T1000 (cell line): ENCODE measurements at regions not wholly inside any gene's neighbourhood (a gene's known extent, or its start where the extent isn't known, plus 50 kb on each side); places are given as distances from the start of the nearest gene placed in this dataset.

Experiments used
- DNase-seq: peaks from one replicate; lab custom pipeline; 2025; ENCODE audit warnings: mixed read lengths; lab: John Stamatoyannopoulos, UW

DNA sequence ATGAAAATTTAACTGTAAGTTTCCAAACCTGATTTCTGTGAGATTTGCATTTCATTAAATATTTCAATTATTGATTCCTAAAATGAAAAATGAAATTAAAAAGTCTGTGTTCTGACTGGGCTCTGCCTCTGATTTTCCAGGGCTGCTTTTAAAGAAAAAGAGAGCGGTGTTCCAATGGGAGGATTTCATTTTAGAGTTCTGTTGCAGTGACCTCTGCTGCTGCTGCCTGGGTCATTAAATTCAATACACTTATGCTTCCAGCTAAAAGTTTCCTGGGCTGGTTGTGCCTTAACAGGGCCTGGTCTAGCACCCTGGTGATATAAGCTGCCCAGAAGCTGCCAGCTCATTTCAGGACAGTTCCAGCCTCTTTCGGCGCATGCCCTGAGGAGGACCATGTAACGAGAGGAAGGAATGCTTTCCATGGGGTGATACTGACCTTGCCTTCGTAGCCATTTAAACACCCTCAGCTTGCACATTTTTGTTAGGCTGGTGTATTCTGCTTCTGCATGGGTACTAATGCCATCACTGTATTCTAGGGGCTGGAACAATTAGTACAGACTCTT is 93.3 kb downstream of the TMEM174 start:
- no peak for DNase-seq

DNA sequence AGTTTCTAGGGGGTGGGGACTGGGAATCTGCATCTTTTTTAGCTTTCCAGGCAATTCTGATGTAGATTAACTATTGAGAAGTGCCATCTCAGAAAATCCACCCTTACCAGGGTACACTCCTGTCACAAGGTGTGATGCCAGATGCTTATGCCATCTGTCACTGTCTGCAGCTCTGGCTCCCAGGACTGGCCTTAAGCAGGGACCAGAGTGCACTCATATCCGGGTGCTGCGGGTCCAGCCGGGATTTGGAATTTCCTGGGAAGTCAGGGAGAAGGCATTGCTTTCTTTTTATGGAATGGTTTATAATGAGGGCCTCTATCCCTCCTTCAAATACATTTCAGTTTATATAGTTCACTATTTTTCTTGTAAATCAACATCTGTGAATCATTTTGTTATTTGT is 92.6 kb downstream of the TMEM174 start:
- no peak for DNase-seq

DNA sequence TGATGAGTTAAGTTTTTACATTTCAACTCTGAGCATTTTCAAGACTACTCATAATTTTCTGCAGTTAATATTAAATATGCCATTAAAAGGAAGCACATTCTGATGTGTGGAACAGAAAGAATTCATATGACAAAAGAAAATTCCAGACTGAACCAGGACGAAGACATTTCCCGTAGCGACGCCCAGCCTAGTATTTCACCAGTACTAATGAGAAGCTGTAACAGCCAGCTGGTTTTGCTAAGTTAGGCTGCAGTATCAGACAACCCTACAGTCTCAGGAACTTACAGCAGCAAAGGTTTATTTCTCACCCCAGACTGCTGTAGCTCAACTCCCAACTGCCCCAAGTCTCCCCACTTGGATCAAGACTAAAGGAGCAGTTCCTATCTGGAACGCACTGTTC is 91.6 kb downstream of the TMEM174 start:
- no peak for DNase-seq

DNA sequence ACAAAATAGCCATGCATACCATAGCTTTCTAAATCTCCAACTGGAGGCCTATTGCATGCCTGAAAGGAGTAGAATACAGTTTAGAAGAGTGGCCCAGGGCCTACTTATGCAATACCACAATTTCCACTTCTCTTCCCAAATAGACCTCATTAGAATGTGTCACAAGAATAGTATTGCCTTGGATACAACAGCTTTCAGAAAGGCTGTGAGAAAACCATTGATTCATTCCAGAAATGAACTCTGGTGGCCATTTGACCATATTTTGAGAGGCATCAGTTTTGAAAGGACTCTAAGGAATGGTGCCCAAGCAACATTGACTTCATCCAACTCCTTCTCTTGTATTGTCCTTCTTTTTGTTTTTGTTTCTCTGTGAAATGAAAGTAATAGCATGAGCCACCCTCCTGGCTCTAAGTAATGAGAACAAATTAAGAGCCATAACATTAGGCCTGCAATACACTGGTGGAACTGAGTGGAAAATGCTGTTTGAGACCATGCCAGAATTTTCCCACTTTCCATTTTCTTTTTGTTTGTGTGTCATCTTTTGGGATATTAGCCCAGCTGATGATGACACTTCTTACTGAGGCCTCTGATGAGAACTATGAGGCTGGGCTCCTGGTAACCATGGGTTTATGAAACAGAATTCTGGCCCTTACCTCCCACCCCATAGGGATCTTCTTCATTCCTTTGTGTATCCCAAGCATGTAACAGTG is 90.2 kb downstream of the TMEM174 start:
- DNase-seq, result no peak

DNA sequence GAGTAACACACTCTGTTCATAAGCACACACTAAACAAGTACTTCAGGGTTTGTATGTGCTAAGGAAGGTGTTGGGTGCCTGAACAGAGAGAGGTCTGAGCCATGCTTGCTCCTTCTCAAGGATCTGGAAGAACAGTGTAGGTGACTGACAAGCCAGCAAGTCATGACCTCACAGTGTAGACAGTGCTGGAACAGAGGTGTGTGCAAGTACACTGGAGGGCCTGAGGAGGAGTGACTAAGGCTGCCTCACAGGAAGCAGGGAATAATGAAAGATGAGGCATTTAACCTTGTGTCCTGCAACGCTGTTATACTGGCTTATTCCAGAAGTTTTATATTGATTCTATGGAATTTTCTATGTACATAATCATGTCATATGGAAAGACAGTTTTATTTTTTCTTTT is 83.9 kb downstream of the TMEM174 start:
- DNase-seq, result no peak

DNA sequence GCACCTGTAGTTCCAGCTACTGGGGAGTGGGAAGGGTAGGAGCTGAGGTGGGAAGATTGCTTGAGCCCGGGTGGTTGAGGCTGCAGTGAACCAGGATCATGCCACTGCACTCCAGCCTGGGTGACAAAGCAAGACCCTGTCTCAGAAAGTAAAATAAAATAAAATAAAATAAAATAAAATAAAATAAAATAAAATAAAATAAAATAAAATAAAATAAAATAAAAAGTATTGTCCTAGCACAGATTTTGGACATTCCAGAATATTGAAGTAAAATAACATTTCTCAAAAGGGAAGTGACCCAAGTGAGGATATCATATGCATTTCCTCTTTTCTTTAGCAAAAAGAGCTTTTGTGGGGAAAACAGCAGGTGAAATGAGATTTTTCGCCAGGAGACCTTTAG is 83.5 kb downstream of the TMEM174 start:
- no peak for DNase-seq

DNA sequence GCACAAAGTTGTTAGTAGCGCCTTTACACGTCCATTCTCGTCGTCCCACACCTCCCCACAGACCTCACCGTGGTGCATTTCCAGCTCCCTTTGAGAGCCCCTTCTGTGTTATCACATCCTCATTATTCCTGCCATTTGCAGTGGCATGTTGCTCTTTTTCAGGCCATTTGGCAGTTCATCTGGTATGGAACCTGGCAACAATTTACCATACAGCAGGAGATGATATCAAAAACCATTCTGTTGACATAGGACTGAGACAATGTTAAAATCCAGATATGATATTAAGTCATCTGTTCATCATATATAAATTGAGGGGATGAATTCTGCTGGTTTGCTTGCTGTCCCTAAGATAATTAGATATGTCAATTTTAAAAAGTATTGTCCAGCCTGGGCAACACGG is 83.0 kb downstream of the TMEM174 start:
- DNase-seq, result no peak

DNA sequence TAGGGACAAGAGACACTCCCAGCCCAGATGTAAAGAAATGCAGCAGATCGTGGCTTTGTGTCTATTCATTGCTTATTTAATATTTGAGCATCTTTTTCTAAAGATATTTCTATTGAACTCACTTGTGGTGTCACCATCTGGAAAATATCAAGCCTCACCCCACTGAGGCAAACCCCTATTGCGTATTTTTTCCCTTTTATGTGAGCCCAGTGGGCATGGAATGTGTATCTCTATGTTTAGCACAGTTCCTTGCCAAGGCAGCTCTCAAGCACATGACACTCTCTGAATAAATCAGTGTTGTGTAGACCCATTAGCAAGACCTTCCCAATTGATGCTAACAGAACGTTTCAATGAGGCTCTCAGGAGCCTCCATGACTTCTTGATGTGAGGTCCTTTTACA is 81.6 kb downstream of the TMEM174 start:
- no peak for DNase-seq

DNA sequence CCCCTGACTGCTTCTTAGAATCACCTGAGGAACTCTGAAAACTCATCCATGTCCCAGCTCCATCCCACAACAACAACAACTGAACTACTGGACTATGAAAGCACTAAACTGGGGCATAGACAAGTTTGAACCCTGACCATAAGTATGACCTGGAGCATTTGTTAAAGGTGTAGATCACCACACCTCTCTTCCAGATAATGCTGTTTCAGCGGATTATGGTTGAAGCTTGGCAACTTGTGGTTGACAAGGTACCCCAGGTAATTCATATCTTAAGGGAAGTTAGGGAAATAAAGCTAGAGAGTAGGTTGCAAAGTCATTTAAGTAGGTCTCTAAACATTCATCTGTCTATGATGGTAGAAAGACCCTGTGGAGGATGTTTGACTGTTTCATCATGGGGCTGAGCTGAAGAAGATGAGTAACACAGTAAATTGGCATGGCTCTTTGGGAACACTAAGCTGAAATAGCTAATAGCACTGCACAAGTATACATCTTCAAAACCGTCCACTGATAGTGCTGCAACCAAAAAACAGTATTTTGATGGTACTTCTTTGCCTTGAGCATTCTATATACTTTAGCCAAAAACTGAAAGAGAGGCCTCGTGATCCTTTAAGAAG is 80.2 kb downstream of the TMEM174 start:
- DNase-seq, result no peak

DNA sequence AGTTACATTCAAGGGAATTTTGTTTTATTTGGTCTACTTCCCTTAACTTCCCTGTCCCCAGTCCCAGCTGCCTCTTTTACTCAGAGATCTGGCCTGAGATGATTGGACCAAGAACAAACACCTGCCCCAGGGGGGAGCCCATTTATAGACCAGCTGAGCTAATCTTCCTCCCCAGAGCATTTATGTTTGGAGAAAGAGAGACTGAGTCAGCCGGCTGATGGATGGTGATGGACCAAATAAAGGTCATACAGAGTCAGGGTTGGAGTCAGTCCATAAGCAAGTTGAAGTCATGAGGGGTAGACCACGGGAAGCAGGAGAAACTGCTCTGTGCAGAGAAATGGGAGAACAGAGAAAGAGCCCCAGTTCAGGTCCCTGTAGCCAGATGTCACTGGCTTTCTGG is 77.7 kb downstream of the TMEM174 start:
- DNase-seq, result no peak

DNA sequence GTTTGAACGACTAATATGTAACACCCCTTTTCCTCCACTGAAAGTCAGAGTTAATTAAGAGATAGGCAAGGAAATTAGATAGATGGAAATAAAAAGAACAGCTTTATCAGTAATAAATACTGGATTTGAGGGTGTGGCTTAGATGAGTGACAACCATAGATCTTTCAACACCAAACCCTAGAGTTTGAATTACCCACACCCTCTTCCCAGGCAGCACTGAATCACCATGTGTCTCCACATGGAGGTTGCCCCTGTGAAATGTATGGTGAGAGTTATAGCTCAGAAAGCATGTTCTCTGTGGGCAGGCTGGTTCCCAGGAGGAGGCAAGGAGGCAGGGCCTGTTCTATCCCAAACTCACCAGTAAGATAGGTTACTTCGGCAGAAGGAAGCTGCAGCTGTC is 69.7 kb downstream of the TMEM174 start:
- DNase-seq, result no peak

DNA sequence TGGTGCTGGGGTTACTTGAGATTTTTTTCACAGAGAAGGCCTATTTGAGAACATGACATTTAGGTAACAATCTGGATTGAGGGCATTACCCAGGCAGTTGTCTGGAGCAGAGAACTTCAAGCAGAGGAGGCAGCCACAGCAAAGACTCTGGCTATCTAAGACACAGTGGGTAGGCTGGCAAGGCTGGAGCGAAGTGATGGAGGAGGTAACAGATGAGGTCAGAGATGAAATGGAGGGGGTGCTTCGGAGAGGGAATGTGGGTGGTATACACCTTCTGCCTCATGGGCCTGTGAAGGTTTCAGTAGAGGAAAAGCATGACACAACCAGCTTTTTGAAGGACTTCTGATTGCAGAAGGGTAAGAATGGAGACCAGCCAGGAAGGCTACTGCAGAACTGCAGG is 65.9 kb downstream of the TMEM174 start:
- DNase-seq, result no peak

DNA sequence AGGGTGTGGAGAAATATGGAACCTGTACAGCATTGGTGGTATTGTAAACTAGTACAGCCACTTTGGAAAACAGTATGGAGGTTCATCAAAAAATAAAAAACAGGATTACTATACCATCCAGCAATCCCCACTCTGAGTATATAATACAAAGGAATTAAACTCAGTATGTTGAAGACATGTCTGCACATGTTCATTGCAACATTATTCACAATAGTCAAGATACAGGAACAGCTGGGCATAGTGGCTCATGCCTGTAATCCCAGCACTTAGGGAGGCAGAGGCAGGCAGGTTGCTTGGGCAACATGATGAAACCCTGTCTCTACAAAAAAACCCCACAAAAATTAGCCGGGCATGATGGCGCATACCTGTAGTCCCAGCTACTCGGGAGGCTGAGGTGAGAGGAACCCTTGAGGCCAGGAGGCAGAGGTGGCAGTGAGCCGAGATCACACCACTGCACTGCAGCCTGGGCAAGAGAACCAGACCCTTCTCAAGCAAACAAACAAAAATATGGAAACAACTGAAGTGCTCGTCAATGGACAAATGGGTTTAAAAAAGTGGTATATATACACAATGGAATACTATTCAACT is 63.6 kb downstream of the TMEM174 start:
- DNase-seq, result no peak

DNA sequence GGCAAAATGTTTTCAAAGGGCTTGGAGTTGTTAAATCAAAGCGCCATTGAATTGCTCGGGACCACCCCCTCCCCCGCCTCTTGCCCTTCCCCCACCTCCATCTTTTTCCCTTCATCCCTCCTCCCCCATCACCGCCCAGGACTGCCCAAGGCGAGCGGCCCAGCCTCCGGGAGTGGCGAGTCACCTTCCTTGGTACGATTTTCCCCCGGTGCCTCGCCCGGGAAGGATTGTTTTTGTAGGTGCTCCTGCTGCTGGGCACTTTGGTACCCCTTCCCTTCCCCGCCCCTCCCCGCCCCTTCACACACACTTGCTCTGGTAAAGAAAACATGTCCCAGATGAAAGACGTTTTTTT is 61.2 kb downstream of the TMEM174 start:
- DNase-seq, result no peak

DNA sequence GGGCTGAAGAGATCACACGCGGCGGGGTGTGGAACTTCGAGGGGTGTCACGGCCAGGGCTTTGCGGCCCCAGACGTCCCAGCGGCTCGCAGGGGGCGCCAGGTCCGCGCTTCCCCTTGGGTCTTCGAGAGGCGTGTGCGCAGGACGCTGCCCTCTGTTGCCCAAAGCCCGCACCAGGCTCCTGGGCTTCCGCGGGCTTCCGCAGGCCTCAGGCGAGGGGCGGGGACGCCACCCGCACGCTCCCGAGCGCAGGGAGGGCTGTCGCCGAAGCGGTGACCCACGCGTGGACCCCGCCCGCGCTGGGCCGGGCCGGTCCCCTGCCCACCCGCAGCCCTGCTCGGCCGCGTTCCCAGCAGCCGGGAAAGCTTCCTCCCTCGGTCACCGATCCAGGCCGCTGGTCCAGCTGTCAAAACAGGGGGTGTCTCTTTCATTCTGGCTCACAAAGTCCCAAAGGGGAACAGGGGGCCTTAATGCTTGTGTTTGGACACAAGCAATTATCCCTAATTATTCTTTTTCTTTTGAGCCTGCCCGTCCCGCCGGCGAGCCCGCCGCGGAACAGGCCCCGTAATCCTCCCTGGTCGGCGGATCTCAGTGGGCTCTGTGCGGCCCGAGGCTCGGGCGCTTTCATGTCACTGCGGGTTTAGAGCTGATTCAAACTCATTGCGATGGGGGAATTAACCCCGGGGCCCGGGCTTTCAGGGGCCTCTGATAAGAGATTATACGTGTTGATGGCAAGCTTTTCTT is 60.6 kb downstream of the TMEM174 start:
- no peak for DNase-seq

DNA sequence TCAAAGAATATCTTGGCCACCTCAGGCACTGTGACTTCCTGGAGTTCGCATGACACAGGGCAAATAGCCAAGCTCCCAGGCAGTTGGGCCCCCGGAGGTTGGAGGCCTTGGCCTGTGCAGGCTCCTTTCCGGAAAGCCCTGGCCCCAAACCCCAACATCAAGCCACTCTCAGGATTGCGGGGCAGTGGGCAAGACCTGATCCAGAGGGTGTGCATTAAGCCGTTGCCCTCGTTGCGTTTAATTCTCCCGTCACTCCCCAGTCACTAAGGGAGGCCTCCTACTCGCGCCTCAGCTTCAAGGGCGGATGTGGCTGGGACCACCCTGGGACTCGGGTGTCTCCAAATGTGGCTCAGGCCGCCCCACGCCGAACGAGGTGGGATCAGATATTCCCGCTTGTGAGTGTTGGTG is 60.1 kb downstream of the TMEM174 start:
- DNase-seq, result no peak

DNA sequence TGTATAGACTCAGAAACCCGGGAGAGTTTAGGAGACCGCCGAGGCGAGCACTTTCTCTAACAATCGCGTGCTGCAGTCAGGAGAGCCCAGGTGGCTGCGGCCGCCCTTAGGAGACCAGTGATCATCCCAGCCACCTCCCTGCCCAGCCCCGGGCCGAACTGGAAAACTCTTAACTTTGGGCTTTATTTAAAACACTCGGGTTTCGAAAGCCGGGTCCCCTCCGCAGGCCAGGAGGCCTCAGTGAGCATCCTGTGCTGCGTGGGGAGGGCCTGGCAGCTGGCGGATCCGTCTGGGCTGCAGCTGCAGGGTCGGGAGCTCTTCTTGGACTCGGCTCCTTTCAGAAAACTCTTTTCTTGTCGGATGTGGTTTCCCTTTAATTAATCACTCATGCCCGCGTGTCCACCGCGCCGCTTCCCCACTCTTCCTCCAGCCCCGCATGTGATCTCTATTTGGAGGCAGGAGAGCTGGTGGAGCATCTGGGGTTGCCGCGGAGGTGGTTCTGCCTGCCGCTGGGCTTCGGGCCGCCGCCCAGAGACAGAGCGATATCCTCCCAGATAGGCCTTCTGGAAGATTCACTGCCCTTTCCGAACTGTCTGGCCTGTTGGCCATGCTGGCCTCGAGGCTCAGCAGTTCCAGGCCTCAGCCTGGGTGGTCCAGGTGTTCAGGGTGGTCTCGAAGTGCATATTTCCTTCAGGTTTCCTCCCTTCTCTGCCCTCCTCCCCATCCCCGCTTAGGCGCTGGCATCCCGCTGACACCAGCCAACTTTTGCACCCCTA is 59.5 kb downstream of the TMEM174 start:
- DNase-seq, result no peak

DNA sequence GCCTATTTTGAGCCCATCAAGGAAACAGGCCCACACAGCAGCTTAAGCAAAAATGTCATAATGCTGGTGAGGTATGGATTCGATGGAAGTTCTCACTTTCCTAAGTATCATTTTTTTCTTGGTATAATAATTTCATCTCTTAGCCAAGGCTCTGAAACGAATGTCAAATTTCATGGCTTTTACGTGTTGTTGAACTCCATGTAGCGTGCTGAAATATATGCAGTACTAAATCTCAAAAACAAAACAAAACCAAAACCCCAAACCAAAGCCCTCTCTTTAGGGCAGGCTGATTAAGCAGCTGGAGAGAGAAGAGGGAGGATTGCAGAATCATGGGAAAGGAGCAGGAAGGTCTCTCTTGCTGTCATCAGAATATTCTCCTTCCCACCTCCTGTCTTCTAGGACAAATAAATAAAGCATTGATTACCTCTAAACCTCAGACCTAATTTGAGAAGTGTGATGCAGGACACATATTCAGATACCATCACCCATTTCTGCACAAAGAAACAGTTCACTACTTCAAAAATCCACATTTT is 58.3 kb downstream of the TMEM174 start:
- no peak for DNase-seq

DNA sequence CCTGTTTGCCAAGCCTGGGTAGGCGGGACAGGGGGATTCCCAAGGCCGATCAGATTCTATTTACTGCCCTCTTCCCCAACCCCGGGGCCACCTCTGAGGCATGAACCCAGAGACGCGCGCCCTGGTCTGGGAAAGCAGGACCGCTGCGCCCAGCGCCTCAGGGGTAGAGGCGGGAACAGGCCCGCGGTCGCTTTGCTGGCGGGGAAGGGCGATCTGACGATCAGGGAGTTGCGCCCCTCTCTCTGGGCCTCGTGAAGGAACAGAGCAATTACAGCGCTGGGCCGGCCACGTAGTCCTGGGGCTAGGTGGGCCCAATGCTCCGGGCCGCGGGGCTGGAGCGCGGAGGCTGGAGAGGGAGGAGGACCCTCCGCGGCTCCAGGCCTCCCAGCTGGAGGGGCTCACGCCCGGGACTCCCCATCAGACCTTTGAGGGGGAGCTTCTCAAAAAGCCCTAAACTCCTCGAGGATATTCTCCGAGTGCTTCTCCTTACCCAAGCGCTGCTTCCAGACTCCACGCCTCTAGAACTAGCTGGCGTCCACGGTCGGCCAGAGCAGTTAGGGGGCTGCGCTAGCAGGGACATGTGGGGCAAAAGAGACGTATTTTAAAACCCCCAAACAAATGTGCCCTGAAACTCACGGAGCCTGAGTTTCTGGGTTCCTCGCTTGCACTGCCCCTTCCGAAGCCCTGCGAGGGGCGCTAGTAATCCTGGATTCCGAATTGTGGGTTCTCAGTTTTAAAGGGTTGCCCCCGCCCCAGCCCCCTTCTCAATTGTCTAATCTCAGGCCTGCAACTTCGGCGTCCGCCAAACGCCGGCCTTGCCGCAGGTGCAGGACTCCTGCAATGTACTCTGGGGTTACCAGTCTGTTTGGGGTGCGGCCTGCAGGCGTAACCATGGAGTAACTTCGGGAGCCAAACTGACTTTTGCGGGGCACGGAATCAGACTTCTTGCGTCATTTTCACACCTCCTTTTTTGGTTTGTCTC is 57.6 kb downstream of the TMEM174 start:
- no peak for DNase-seq

DNA sequence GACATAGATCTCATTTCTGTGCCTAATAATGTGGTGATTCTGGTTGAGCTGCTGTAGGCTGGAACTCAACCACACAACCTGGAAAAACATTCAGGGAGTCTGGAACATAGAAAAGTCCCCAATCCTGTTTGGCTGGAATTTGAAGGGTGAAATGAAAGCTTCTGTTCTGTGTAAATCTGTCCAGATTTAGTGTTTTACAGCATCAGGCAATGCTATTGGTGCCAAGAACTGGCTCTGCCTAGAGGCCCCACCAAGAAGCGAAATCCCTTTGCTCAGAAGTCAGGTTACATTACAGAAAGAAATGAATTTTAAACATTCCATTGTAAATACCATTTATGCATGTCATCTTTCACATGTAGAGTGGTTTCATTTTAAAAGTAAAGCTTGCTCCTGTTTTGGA is 56.3 kb downstream of the TMEM174 start:
- no peak for DNase-seq

DNA sequence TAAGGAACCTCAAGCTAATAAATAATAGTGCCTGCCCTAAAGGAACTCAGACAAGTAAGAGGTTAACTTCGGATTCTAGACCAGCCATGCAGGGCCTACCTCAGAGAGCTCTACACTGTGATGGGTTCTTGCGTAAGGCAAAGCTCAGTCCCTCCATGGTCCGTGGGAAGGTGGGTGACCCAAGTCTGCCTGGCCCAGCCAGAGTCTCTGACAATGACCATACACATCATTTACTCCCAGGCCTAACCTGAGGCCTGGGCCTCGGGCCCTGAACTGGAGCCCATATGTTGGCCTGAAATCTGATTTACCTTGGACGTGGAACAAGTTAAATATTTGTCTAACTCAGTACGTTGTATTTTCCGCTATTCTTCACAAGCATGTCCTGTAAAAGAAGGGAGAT is 55.1 kb downstream of the TMEM174 start:
- DNase-seq, result no peak
